CD8-positive, alpha-beta memory T cell (primary cell): ENCODE measurements at regions not wholly inside any gene's neighbourhood (a gene's known extent, or its start where the extent isn't known, plus 50 kb on each side); places are given as distances from the start of the nearest gene placed in this dataset.
A peak's percentile ranks its signal among the peaks of the same experiment; 100 is the strongest.
"Not testable (repeated sequence)": the region's sequence is repeated elsewhere in the genome, so short reads cannot be mapped to it uniquely, and the experiment has no call there.

Experiments used
- CTCF ChIA-PET: fragments of 350-600 bp; sonication (Branson Sonifier 250); formaldehyde crosslinking; loops from one replicate; lab custom pipeline; 2021; ENCODE audit warnings: antibody characterized with exemption; lab: Charles Lee
- POLR2A ChIA-PET: fragments of 350-600 bp; sonication (Branson Sonifier 250); formaldehyde crosslinking; loops from one replicate; lab custom pipeline; 2021; ENCODE audit warnings: antibody characterized with exemption; lab: Charles Lee
- DNase-seq, 5 donors: peaks; one replicate each; pipeline versions ENCODE4 v3.0.0 to v3.0.0-alpha.2; 2020 to 2022; ENCODE audit warnings: mixed read lengths in 1 of 5
- H3K27ac ChIP-seq: one replicate; pipeline ENCODE4 v1.7.0; 2013; ENCODE audit warnings: low read depth, mild to moderate bottlenecking, low read length, moderate library complexity
- H3K27me3 ChIP-seq: 2 replicates; pipeline ENCODE4 v1.7.0; 2013; ENCODE audit warnings: low read length, mild to moderate bottlenecking; ENCODE audit not compliant: insufficient read depth, poor library complexity, severe bottlenecking
- H3K36me3 ChIP-seq: 2 replicates; pipeline ENCODE4 v1.7.0; 2013; ENCODE audit warnings: mild to moderate bottlenecking, low read length, moderate library complexity; ENCODE audit not compliant: insufficient read depth
- H3K4me1 ChIP-seq: 2 replicates; pipeline ENCODE4 v1.7.0; 2013; ENCODE audit warnings: mild to moderate bottlenecking, low read length, moderate library complexity; ENCODE audit not compliant: insufficient read depth
- H3K4me3 ChIP-seq: 2 replicates; pipeline ENCODE4 v1.7.0; 2013; ENCODE audit warnings: mild to moderate bottlenecking, low read length
- H3K9me3 ChIP-seq: 2 replicates; pipeline ENCODE4 v1.7.0; 2013; ENCODE audit warnings: mild to moderate bottlenecking, low read length
- H3K27ac Mint-ChIP-seq, 8 donors: one replicate each; pipeline ENCODE4 v1.8.0; 2020 to 2021; ENCODE audit warnings: mixed read lengths in 8 of 8, mild to moderate bottlenecking in 6 of 8, inconsistent platforms in 3 of 8, moderate library complexity in 3 of 8
- H3K27me3 Mint-ChIP-seq, 2 donors: one replicate each; pipeline ENCODE4 v1.8.0; 2020 to 2021; ENCODE audit warnings: mixed read lengths in 2 of 2, mild to moderate bottlenecking in 1 of 2, moderate library complexity in 1 of 2
- H3K36me3 Mint-ChIP-seq, 3 donors: one replicate each; pipeline ENCODE4 v1.8.0; 2020 to 2021; ENCODE audit warnings: mixed read lengths in 3 of 3, inconsistent platforms in 1 of 3, mild to moderate bottlenecking in 1 of 3
- H3K4me1 Mint-ChIP-seq, 3 donors: one replicate each; pipeline ENCODE4 v1.8.0; 2020 to 2021; ENCODE audit warnings: mixed read lengths in 3 of 3, inconsistent platforms in 1 of 3, mild to moderate bottlenecking in 1 of 3
- H3K4me3 Mint-ChIP-seq, 7 donors: one replicate each; pipeline ENCODE4 v1.8.0; 2020 to 2021; ENCODE audit warnings: mixed read lengths in 7 of 7, mild to moderate bottlenecking in 6 of 7, moderate library complexity in 4 of 7, inconsistent platforms in 2 of 7
- H3K9me3 Mint-ChIP-seq, 5 donors: one replicate each; pipeline ENCODE4 v1.8.0; 2020 to 2022; ENCODE audit warnings: mixed read lengths in 5 of 5, mild to moderate bottlenecking in 3 of 5, moderate library complexity in 2 of 5, inconsistent platforms in 1 of 5

GRCh38 chr2:155599834-155600233 is 732.7 kb downstream of the NR4A2 start:
- H3K27me3 ChIP-seq, result no peaks in the 10 kb centered on the region
- H3K9me3 ChIP-seq, result no peaks in the 10 kb centered on the region
- Mint-ChIP-seq H3K9me3 (peaks cover 3 to 10% (median 6%) of the 10 kb centered on the region in 5 donors), H3K4me1 (no peaks in the 10 kb centered on the region), H3K27me3 (no peaks in the 10 kb centered on the region), H3K36me3 (no peaks in the 10 kb centered on the region), H3K4me3 (no peak overlapping the region), H3K27ac (no peak overlapping the region)
- no peaks in the 10 kb centered on the region for H3K4me1 ChIP-seq
- POLR2A ChIA-PET, result no interaction called here
- CTCF ChIA-PET, result no interaction called here
- DNase-seq, result no peak
- no peak overlapping the region for H3K4me3 ChIP-seq
- no peak overlapping the region for H3K27ac ChIP-seq
- no peaks in the 10 kb centered on the region for H3K36me3 ChIP-seq

- ChIA-PET POLR2A (no interaction called here), CTCF (no interaction called here)
- no peak overlapping the region for H3K4me3 Mint-ChIP-seq
- Histone ChIP-seq H3K9me3 (no peaks in the 10 kb centered on the region), H3K4me3 (no peak overlapping the region), H3K36me3 (no peaks in the 10 kb centered on the region), H3K4me1 (no peaks in the 10 kb centered on the region), H3K27ac (no peak overlapping the region), H3K27me3 (no peaks in the 10 kb centered on the region)
- no peaks in the 10 kb centered on the region for H3K4me1 Mint-ChIP-seq
- H3K9me3 Mint-ChIP-seq, result peaks cover 0 to 24% (median 8%) of the 10 kb centered on the region in 5 donors
- DNase-seq, result no peak
- no peak overlapping the region for H3K27ac Mint-ChIP-seq
- H3K27me3 Mint-ChIP-seq, result no peaks in the 10 kb centered on the region
- H3K36me3 Mint-ChIP-seq, result no peaks in the 10 kb centered on the region
These were observed 748.8 kb downstream of the NR4A2 start for GRCh38 chr2:155583674-155584195.

DNA sequence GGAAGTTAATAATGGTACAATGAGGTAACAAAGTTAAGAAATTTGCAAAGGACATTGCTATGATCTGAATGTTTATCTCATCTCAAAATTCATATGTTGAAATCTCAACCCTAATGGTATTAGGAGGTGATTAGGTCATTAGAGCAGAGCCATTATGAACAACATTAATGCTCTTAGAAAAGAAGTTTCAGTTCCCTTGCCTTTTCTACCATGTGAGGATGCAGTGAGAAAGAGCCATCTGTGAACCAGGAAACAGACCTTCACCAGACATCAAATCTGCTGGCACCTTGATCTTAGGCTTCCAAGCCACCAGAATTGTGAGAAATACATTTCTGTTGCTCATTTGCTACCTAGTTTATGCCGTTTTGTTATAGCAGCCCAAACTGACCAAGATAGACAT is 757.6 kb downstream of the NR4A2 start:
- no peaks in the 10 kb centered on the region for H3K9me3 ChIP-seq
- ChIA-PET POLR2A (no interaction called here), CTCF (no interaction called here)
- DNase-seq, result no peak
- no peak overlapping the region for H3K27ac Mint-ChIP-seq
- no peaks in the 10 kb centered on the region for H3K36me3 ChIP-seq
- no peaks in the 10 kb centered on the region for H3K4me1 ChIP-seq
- H3K4me1 Mint-ChIP-seq, result no peaks in the 10 kb centered on the region
- no peaks in the 10 kb centered on the region for H3K27me3 ChIP-seq
- peaks cover 0 to 9% (median 4%) of the 10 kb centered on the region in 5 donors for H3K9me3 Mint-ChIP-seq
- H3K27me3 Mint-ChIP-seq, result no peaks in the 10 kb centered on the region
- no peak overlapping the region for H3K4me3 ChIP-seq
- H3K4me3 Mint-ChIP-seq, result no peak overlapping the region
- no peak overlapping the region for H3K27ac ChIP-seq
- H3K36me3 Mint-ChIP-seq, result peaks cover 0 to 2% (median 0%) of the 10 kb centered on the region in 3 donors

DNA sequence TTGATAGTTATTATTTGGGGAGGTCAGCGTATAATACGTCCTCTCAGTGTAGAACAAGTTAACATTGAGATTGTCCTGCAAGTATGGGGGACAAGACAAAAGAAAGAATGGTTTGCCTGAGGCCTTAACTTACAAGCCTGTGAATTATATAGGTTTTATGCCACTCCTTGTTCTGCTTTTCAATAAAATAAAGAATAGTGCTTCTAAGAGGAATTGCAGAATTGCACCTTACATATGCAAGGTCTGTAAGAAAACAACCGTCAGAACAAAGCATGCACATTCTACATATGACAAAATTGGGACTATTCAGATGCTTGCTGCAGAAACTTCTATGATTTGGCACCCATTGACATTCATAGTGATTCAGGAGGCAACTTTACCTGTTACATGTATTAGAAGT is 785.0 kb downstream of the NR4A2 start:
- Histone ChIP-seq H3K27me3 (no peaks in the 10 kb centered on the region), H3K4me1 (no peaks in the 10 kb centered on the region), H3K9me3 (no peaks in the 10 kb centered on the region), H3K27ac (no peak overlapping the region), H3K36me3 (no peaks in the 10 kb centered on the region), H3K4me3 (no peak overlapping the region)
- no peaks in the 10 kb centered on the region for H3K27me3 Mint-ChIP-seq
- H3K9me3 Mint-ChIP-seq, result no peaks in the 10 kb centered on the region
- POLR2A ChIA-PET, result no interaction called here
- no peak overlapping the region for H3K27ac Mint-ChIP-seq
- no peaks in the 10 kb centered on the region for H3K36me3 Mint-ChIP-seq
- DNase-seq, result no peak
- peaks cover 0 to 8% (median 0%) of the 10 kb centered on the region in 3 donors for H3K4me1 Mint-ChIP-seq
- no peak overlapping the region for H3K4me3 Mint-ChIP-seq
- CTCF ChIA-PET, result no interaction called here

DNA sequence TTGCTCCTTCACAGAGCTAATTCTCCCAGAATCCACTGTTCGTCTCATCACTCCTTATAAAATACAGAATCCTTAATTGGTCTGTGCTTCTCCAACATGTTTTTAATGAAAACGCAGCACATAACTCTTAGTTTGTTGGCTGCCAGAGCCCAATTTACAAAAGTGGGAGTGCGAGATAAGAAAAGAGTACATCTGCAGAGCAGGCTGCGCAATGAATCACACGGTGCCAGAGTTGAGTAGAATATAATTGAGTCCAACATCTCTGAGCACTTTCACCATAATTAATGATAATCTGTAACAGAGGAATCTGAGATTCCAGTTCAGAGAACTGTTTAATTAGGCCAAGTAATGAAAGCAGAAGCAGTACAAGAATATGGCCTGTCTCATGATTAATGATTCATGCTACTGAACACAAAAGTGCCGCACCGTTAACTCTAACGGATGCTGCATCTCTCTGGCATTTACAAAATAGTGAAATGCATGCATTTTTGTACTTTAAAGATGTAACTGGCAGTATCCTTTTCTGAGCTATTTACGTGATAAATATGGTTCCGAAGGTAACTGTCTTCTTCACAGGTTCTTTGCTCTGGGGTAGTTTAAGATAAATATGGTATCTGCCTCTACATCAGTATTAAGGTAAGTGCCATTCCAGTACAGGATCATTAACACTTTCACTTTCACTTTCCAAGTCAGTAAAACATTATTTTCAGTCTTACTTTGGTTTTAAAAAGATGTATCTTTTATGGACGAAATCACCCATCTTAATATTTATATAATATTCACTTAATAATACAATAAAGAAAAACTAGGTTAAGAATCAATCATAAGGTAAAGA is 785.6 kb downstream of the NR4A2 start:
- Mint-ChIP-seq H3K36me3 (no peaks in the 10 kb centered on the region), H3K9me3 (no peaks in the 10 kb centered on the region), H3K4me3 (peak overlapping the region in 2 of 7 donors; percentile 25 to 33), H3K27me3 (no peaks in the 10 kb centered on the region), H3K4me1 (peaks cover 0 to 8% (median 0%) of the 10 kb centered on the region in 3 donors), H3K27ac (peak overlapping the region in 1 of 8 donors; percentile 47)
- no peak overlapping the region for H3K27ac ChIP-seq
- H3K4me1 ChIP-seq, result no peaks in the 10 kb centered on the region
- H3K36me3 ChIP-seq, result no peaks in the 10 kb centered on the region
- no peak for DNase-seq
- no peaks in the 10 kb centered on the region for H3K9me3 ChIP-seq
- ChIA-PET POLR2A (no interaction called here), CTCF (no interaction called here)
- H3K27me3 ChIP-seq, result no peaks in the 10 kb centered on the region
- H3K4me3 ChIP-seq, result no peak overlapping the region

GRCh38 chr2:155539028-155539427 is 793.5 kb downstream of the NR4A2 start:
- H3K27me3 Mint-ChIP-seq, POLR2A ChIA-PET, H3K27ac Mint-ChIP-seq, H3K4me3 Mint-ChIP-seq, H3K4me1 Mint-ChIP-seq, CTCF ChIA-PET, H3K27me3 ChIP-seq, H3K36me3 ChIP-seq, H3K4me1 ChIP-seq, H3K27ac ChIP-seq, H3K9me3 ChIP-seq, DNase-seq, H3K9me3 Mint-ChIP-seq, H3K36me3 Mint-ChIP-seq, H3K4me3 ChIP-seq: not testable (repeated sequence)

- Mint-ChIP-seq H3K4me3 (no peak overlapping the region), H3K4me1 (no peaks in the 10 kb centered on the region), H3K27ac (no peak overlapping the region), H3K9me3 (peaks cover 0 to 5% (median 0%) of the 10 kb centered on the region in 5 donors), H3K27me3 (no peaks in the 10 kb centered on the region), H3K36me3 (no peaks in the 10 kb centered on the region)
- H3K27ac ChIP-seq, result no peak overlapping the region
- H3K4me3 ChIP-seq, result no peak overlapping the region
- no peaks in the 10 kb centered on the region for H3K27me3 ChIP-seq
- no peaks in the 10 kb centered on the region for H3K36me3 ChIP-seq
- H3K9me3 ChIP-seq, result no peaks in the 10 kb centered on the region
- no peak for DNase-seq
- ChIA-PET POLR2A (no interaction called here), CTCF (no interaction called here)
- H3K4me1 ChIP-seq, result no peaks in the 10 kb centered on the region
These were observed 804.5 kb downstream of the NR4A2 start for GRCh38 chr2:155528034-155528433.

DNA sequence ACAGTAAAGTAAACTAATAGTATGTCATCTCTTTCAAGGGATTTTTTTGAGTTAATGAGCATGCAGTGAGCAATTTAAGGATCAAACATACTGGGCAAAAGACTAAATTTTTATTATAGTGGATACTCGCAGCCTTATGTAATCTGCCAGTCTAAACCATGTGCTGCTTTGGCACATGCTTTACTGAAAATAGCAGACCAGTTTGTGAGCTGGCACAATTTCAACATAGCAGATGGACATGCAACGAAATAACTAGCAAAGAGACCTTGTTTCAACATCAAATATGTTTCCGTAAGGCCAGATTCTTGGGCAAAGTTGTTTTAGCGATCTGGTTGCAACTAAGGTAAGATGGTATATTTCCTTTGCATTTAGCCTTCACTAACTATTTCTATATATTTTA is 807.3 kb downstream of the NR4A2 start:
- no peaks in the 10 kb centered on the region for H3K4me1 ChIP-seq
- H3K27me3 Mint-ChIP-seq, result no peaks in the 10 kb centered on the region
- no peak overlapping the region for H3K4me3 ChIP-seq
- no peaks in the 10 kb centered on the region for H3K27me3 ChIP-seq
- H3K36me3 ChIP-seq, result no peaks in the 10 kb centered on the region
- H3K4me1 Mint-ChIP-seq, result no peaks in the 10 kb centered on the region
- no peak overlapping the region for H3K27ac ChIP-seq
- peaks cover 0 to 4% (median 0%) of the 10 kb centered on the region in 5 donors for H3K9me3 Mint-ChIP-seq
- H3K4me3 Mint-ChIP-seq, result no peak overlapping the region
- ChIA-PET CTCF (no interaction called here), POLR2A (no interaction called here)
- DNase-seq, result no peak
- H3K9me3 ChIP-seq, result no peaks in the 10 kb centered on the region
- no peak overlapping the region for H3K27ac Mint-ChIP-seq
- no peaks in the 10 kb centered on the region for H3K36me3 Mint-ChIP-seq
